Stimulated activated CD8-positive, alpha-beta memory T cell treated with anti-CD3 and anti-CD28 coated beads, Interleukin-15, amount 100 ng/mL, for 1 hour (primary cell): ENCODE measurements at regions not wholly inside any gene's neighbourhood (a gene's known extent, or its start where the extent isn't known, plus 50 kb on each side); places are given as distances from the start of the nearest gene placed in this dataset.
A peak's percentile ranks its signal among the peaks of the same experiment; 100 is the strongest.

ENCODE experiments used
- DNase-seq: peaks from one replicate; pipeline ENCODE4 v3.0.0-alpha.2; 2020; ENCODE audit warnings: low read depth

- no peak for DNase-seq
Observed at GRCh38 chr7:50166997-50167965, 74.2 kb upstream of the ZPBP start.

- DNase-seq = peak; percentile 18
Observed at GRCh38 chr7:50164559-50165170, 71.6 kb upstream of the ZPBP start.

GRCh38 chr7:50160206-50160605 lies 67.2 kb upstream of the ZPBP start:
- DNase-seq = no peak

GRCh38 chr7:50159154-50159553 lies 66.1 kb upstream of the ZPBP start:
- no peak for DNase-seq

- no peak for DNase-seq
Observed at GRCh38 chr7:50156706-50157105, 63.7 kb upstream of the ZPBP start.

- no peak for DNase-seq
Observed at GRCh38 chr7:50156163-50156562, 63.1 kb upstream of the ZPBP start.

GRCh38 chr7:50155755-50156154 lies 62.7 kb upstream of the ZPBP start:
- DNase-seq = no peak

GRCh38 chr7:50153995-50154394 lies 60.9 kb upstream of the ZPBP start:
- no peak for DNase-seq

- no peak for DNase-seq
Observed at GRCh38 chr7:50153148-50153547, 60.1 kb upstream of the ZPBP start.

GRCh38 chr7:50152486-50152885 lies 59.4 kb upstream of the ZPBP start:
- DNase-seq = no peak

- DNase-seq = no peak
Observed at GRCh38 chr7:50151661-50152060, 58.6 kb upstream of the ZPBP start.

GRCh38 chr7:50151001-50151400 lies 58.0 kb upstream of the ZPBP start:
- DNase-seq = no peak

GRCh38 chr7:50149369-50149768 lies 56.3 kb upstream of the ZPBP start:
- no peak for DNase-seq

- no peak for DNase-seq
Observed at GRCh38 chr7:50147951-50148808, 55.1 kb upstream of the ZPBP start.

- DNase-seq = no peak
Observed at GRCh38 chr7:50146692-50147091, 53.6 kb upstream of the ZPBP start.

- no peak for DNase-seq
Observed at GRCh38 chr7:50145801-50146338, 52.8 kb upstream of the ZPBP start.

- DNase-seq = no peak
Observed at GRCh38 chr7:50145226-50145625, 52.2 kb upstream of the ZPBP start.
